ENCODE measurements at regions not wholly inside any gene's neighbourhood (a gene's known extent, or its start where the extent isn't known, plus 50 kb on each side); places are given as distances from the start of the nearest gene placed in this dataset.

DNA sequence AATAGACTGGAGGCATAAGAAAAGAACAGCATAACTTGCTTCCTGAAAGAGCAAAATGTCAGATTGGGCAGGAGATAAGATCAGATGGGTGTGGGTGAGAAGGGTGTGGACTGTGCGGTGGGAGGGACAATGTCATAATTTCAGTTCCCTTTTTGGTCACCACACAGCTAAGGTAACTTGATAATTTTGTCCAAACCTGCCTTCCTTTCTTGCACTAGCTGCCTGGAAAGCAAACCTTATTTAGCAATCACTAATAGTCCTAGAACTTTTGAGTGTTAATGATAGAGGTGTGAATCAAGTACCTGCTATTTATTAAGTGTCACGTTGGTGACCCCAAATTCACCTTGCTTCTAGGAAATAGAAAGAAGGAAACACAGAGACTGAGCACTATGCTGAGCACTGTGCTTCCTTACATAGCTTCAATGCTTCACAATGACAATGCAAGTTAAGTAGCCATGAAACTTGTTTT is 72.4 kb upstream of the SP4 start:
- TF ChIP-seq POLR2A (IDR thresholded peaks at IDR 0.05; ENCODE audit: low read depth, low read length) (no peak), RAD21 (IDR thresholded peaks at IDR 0.05; ENCODE audit: low read length) (no peak)
- TF ChIP-seq, protein P1, sequence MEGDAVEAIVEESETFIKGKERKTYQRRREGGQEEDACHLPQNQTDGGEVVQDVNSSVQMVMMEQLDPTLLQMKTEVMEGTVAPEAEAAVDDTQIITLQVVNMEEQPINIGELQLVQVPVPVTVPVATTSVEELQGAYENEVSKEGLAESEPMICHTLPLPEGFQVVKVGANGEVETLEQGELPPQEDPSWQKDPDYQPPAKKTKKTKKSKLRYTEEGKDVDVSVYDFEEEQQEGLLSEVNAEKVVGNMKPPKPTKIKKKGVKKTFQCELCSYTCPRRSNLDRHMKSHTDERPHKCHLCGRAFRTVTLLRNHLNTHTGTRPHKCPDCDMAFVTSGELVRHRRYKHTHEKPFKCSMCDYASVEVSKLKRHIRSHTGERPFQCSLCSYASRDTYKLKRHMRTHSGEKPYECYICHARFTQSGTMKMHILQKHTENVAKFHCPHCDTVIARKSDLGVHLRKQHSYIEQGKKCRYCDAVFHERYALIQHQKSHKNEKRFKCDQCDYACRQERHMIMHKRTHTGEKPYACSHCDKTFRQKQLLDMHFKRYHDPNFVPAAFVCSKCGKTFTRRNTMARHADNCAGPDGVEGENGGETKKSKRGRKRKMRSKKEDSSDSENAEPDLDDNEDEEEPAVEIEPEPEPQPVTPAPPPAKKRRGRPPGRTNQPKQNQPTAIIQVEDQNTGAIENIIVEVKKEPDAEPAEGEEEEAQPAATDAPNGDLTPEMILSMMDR (conservative IDR thresholded peaks at IDR 0.05; ENCODE audit: low read depth, low read length), result no peak
